ENCODE measurements at regions not wholly inside any gene's neighbourhood (a gene's known extent, or its start where the extent isn't known, plus 50 kb on each side); places are given as distances from the start of the nearest gene placed in this dataset.

- DNase-seq (ENCODE audit: low spot score), result no peak
Measured at GRCh38 chr13:76750126-76750525, 136.1 kb downstream of the KCTD12 start.

- no peak for DNase-seq (ENCODE audit: low spot score)
Measured at GRCh38 chr13:76745261-76746200, 140.7 kb downstream of the KCTD12 start.

- no peak for DNase-seq (ENCODE audit: low spot score)
Measured at GRCh38 chr13:76741624-76742023, 144.6 kb downstream of the KCTD12 start.

GRCh38 chr13:76741046-76741445 is 145.2 kb downstream of the KCTD12 start:
- no peak for DNase-seq (ENCODE audit: low spot score)

- no peak for DNase-seq (ENCODE audit: low spot score)
Measured at GRCh38 chr13:76738616-76739015, 147.6 kb downstream of the KCTD12 start.

- no peak for DNase-seq (ENCODE audit: low spot score)
Measured at GRCh38 chr13:76737526-76737925, 148.7 kb downstream of the KCTD12 start.

- DNase-seq (ENCODE audit: low spot score), result no peak
Measured at GRCh38 chr13:76735641-76736040, 150.6 kb downstream of the KCTD12 start.

- no peak for DNase-seq (ENCODE audit: low spot score)
Measured at GRCh38 chr13:76733671-76734070, 152.5 kb downstream of the KCTD12 start.

GRCh38 chr13:76732367-76732766 is 153.8 kb downstream of the KCTD12 start:
- no peak for DNase-seq (ENCODE audit: low spot score)

GRCh38 chr13:76730220-76730619 is 156.0 kb downstream of the KCTD12 start:
- no peak for DNase-seq (ENCODE audit: low spot score)

- DNase-seq (ENCODE audit: low spot score), result no peak
Measured at GRCh38 chr13:76729691-76730090, 156.5 kb downstream of the KCTD12 start.

GRCh38 chr13:76725896-76726295 is 160.3 kb downstream of the KCTD12 start:
- DNase-seq (ENCODE audit: low spot score), result no peak

GRCh38 chr13:76725211-76725610 is 161.0 kb downstream of the KCTD12 start:
- no peak for DNase-seq (ENCODE audit: low spot score)

- no peak for DNase-seq (ENCODE audit: low spot score)
Measured at GRCh38 chr13:76724421-76724820, 161.8 kb downstream of the KCTD12 start.

GRCh38 chr13:76723551-76724232 is 162.5 kb downstream of the KCTD12 start:
- no peak for DNase-seq (ENCODE audit: low spot score)

GRCh38 chr13:76722782-76723181 is 163.4 kb downstream of the KCTD12 start:
- DNase-seq (ENCODE audit: low spot score), result no peak

GRCh38 chr13:76720821-76721220 is 165.4 kb downstream of the KCTD12 start:
- no peak for DNase-seq (ENCODE audit: low spot score)

GRCh38 chr13:76720416-76720815 is 165.8 kb downstream of the KCTD12 start:
- DNase-seq (ENCODE audit: low spot score), result no peak

- no peak for DNase-seq (ENCODE audit: low spot score)
Measured at GRCh38 chr13:76719955-76720354, 166.2 kb downstream of the KCTD12 start.

GRCh38 chr13:76717092-76717491 is 169.1 kb downstream of the KCTD12 start:
- no peak for DNase-seq (ENCODE audit: low spot score)

GRCh38 chr13:76715621-76716020 is 170.6 kb downstream of the KCTD12 start:
- no peak for DNase-seq (ENCODE audit: low spot score)

- DNase-seq (ENCODE audit: low spot score), result no peak
Measured at GRCh38 chr13:76715075-76715474, 171.1 kb downstream of the KCTD12 start.

- DNase-seq (ENCODE audit: low spot score), result no peak
Measured at GRCh38 chr13:76713280-76713679, 172.9 kb downstream of the KCTD12 start.

Measured in HT-29 (cell line).